GM19025 (cell line): ENCODE measurements at regions not wholly inside any gene's neighbourhood (a gene's known extent, or its start where the extent isn't known, plus 50 kb on each side); places are given as distances from the start of the nearest gene placed in this dataset.

Source experiments
- ATAC-seq: cut with Tn5 transposase; IDR thresholded peaks from one replicate; pipeline ENCODE4 v1.9.1; 2021; ENCODE audit warnings: mild to moderate bottlenecking, low read depth, moderate library complexity; ENCODE audit not compliant: unreplicated experiment

DNA sequence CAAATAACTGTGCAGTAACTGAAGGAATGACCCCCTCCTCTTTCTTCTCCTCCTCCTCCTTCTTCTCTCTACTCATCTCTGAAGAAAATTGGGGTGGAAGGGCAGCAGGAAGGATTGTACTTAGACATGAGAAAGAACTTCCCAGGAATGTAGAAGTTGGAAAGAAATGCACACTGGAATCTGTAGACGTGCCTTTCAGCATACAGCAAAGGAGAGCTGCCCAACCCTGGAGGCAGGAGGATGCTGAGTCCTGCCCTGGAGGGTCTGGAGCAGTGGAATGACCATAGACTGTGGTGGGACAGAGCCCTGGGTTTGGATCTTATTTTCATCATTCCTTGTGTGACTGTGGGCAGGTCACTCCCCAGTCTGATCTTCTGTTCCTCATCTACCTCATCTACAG lies 80.1 kb downstream of the PJA1 start:
- ATAC-seq, result no peak

DNA sequence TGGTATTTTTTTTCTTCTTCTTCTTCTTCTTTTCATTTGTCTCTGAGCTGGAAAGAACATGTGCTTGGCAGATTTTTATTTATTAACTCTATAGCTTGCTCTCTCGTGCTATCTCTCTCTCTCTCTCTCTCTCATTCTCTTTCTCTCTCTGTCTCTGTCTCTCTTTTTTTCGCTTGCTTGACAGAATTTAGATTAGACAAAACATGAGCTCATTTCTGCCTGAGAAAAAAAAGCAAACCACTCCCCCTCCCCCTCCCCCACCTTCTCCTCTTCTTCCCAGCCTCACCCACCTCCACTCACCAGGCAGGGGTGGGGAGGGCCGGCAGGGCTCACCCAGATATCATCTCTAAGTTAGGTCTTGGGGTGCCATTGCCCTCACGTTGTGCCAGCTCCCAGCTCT lies 81.5 kb downstream of the PJA1 start:
- no peak for ATAC-seq

DNA sequence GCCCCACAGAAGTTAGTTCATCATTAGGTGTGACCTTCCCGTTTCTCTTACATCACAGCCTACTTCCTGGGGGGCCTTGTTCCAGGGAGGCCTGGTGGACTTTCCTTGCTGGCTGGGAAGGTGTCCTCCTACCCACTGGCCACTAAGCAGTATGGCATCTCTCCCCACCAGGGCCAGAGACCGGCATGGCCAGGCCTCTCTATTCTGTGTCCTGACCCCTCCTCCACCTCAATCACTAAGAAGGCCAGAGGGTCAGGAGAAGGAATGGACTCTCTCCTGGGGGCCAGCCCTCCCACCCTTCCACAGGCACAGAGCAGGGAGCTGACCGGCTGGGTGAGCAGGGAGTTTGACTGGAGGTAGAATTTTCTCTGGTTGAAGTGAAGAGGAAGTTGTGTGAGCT lies 81.9 kb downstream of the PJA1 start:
- no peak for ATAC-seq

DNA sequence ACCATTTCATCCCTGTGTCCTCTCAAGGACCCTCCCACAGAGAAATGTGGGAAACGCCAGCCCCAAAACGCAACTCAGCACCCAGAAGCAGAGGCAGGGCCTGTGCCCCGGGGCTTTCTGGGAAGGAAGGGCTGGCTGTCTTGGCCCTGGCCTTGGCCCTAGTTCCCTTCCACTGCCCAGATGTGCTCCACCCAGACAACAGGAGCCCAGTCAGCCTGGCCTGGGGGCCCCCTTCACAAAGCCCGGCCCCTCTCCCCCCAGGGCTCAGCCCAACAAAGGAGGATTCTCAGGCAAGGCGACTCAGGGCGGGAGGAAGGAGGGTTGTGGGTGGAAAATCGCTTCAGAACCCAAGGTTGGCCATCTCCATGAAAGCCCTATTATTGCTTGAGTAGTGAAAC lies 82.5 kb downstream of the PJA1 start:
- ATAC-seq, result no peak

- ATAC-seq, result no peak
These were observed 83.0 kb downstream of the PJA1 start for GRCh38 chrX:69082055-69082752.

DNA sequence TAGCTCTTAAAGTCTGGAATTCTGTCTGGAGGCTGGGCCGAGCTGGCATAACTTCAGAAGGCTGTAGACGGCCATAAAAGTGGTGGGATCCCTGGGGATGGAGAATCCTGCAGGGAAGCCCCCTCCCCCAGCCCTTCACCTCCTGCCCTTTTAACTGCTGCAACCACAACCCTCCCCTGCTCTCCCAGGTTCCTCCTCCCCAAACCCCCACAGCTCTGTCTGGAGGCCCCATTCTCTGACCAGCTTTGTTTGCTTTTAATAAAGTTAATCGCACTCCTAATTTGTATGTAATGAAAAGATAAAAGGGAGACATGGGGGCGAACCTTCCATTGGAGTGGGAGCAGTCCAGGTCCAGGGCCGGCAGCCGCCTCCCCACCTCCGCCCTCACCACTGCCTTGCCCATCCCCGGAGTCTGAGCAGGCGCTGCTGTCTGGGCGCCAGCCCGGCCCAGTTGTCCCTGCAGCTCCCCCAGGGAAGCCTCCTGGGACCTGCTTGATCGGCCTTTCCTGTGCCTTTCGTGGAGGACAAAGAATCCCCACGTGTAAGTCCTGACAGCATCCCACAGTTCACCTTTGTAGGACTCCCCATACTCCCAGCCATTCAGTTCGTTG lies 84.3 kb downstream of the PJA1 start:
- no peak for ATAC-seq

GRCh38 chrX:69079268-69079667 lies 86.0 kb downstream of the PJA1 start:
- no peak for ATAC-seq

- ATAC-seq, result no peak
These were observed 87.3 kb downstream of the PJA1 start for GRCh38 chrX:69077895-69078455.

DNA sequence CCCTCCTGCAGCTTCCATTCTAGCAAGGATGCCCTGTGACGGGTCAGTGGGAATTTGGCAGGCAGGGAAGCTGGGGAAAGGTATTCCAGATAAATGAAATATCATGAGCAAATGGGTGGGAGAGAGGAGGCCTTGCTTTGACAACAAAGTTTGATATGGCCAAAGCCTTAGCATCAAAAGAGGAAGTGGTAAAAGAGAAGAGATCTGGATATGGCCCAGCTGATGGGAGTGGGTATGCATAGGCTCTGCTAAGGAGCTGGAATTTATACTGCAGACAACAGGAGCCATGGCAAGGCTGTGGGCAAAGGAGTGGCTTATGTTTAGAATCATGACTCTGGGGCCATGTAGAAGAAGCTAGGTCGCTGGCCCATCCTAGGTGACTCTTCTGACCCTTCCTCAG lies 89.2 kb downstream of the PJA1 start:
- no peak for ATAC-seq

DNA sequence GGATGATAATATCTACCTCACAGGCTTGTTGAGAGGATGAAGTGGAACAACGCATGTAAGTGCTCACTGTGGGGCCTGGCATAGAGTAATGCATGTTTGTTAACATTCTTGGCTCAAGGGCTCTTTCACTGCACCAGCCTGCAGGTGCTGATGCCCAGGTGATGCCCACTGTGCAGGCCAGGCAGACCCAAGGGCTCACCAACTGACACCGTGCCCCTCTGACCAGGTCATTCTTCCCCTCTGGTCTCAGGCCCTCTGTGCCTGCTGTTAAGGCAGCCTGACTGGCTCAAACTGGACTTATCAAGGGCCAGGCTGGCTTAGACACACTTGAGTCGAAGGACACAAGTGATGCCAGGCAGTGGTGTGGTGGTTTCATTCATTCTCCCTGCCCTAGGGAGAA lies 90.5 kb downstream of the PJA1 start:
- no peak for ATAC-seq

DNA sequence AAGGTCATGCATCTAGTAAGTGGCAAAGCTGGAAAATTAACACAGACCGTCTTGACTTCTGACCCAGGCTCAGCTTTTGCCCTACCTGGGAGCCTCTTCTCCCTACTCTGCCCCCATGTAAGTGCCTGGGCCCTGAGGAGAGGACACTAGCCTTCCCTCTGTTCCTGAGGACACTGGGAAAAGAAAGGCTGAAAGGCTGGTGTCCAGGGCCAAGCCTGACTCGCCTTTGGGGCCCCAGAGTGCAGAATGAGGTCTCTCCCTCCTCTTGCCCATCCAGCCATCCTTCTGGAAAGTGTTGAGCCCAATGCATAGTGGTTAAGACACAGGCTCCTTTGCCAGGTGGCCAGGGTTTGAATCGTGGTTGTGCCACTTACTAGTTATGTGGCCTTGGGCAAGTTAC lies 91.5 kb downstream of the PJA1 start:
- no peak for ATAC-seq

DNA sequence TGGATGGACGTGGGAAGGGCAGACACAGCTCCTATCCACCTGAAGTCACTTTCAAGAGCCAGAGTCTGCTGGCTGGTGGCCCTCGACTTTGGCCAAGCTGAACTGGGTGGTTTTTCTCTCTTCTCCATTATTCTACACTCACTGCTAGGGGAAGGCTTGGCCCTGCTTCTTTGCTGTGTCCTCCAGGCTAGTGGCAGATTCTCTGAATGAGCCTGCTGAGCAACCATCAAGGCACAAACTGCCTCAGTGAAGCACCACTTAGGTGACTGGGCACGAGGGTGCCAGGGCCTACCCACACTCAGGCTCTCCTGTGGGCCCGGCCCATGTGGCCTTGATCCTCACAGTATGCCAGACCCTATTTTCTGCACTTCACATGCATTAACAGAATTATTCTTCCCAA lies 92.0 kb downstream of the PJA1 start:
- ATAC-seq, result no peak

- no peak for ATAC-seq
These were observed 92.7 kb downstream of the PJA1 start for GRCh38 chrX:69072486-69073006.

DNA sequence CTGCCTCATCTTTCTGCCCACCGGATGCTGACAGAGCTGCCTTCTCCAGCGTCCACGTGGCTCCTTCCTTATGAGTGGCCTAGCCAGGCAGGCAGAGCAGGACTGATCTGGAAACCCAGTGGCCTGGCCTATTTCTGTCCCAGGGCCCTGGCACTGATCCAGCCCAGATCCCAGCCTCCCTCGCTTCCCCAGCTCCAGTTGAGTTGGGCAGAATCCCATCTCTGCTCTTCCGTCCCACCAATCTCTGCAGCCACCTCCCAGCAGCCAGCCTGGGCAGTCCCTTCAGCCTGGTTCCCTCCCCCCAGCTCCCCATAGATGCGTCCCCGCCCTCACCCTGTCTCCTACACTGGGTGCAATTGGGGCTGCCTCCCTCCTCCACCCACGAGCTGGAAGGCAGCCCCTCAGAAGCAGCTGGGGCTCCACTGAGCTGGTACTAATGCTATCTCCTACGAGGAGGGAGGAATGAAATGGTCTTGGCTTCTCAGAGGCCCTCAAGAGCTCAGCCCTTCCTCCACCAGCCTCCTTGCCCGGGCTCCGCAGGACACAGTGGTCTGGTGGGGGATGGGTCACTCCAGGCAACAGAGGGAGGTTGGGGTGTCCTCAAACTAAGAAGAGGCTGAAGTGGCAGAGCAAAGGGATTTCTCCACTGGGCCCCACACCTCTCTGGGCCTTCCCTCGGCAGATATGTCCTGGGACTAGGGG lies 94.2 kb downstream of the PJA1 start:
- ATAC-seq, result no peak

DNA sequence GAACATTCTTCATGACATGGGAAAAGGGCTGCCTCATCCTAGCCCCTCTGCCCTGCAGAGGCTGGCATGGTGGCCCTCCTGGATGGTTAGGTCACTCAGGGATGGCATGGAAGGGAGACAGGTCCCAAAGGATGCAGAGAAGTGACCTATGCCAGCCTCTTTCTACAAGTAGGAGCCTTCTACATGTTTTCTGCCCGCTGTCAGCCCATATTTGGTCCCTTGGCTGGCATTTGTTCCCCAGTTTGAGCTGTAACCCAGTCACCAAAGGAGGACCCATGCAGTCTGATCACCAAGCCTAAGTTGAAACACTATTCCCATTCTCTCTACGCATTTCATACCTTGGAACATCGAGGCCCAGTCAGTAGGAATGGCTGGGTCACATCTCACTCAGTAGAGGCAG lies 95.4 kb downstream of the PJA1 start:
- no peak for ATAC-seq

- no peak for ATAC-seq
These were observed 96.2 kb downstream of the PJA1 start for GRCh38 chrX:69069086-69069445.

GRCh38 chrX:69068301-69069085 lies 96.8 kb downstream of the PJA1 start:
- no peak for ATAC-seq

GRCh38 chrX:69067841-69068240 lies 97.4 kb downstream of the PJA1 start:
- ATAC-seq, result no peak

GRCh38 chrX:69066966-69067525 lies 98.2 kb downstream of the PJA1 start:
- no peak for ATAC-seq

DNA sequence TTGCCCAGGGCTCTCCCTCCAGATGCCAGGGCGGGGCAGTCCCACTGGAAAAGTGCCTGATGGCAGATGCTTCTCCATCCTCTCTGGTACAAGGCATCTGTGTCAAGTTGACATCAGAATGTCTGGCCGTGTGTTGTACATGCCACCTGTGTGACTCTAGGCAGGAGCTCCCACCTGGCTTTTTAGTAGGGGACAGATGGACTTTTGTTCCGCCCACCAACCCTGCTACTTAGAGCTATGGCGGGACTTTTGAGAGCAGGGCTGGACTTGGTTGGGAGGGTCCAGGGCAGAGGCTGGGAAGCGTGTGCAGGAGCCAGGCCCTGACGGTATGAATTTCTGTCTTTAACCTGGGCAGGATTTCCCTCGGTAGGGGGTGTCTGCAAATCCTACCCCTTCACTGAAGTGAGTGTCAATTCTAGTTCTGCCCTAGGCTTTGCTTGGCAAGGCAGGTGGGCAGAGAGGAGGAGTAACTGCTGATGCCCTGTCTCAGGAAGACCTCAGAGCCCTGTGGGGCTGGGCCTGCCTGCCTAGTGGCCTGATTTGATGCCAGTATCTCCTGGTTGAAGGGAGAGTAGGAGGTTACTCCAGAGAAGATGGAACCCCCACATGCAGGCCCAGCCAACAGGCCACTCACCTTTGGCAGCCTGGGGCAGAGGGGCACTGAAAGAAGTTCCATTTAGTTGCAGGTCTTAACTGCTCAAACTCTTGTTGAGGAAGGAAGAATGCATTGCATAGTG lies 99.1 kb downstream of the PJA1 start:
- no peak for ATAC-seq
